ENCODE measurements at regions not wholly inside any gene's neighbourhood (a gene's known extent, or its start where the extent isn't known, plus 50 kb on each side); places are given as distances from the start of the nearest gene placed in this dataset.
A peak's percentile ranks its signal among the peaks of the same experiment; 100 is the strongest.

- TF ChIP-seq, protein P1, sequence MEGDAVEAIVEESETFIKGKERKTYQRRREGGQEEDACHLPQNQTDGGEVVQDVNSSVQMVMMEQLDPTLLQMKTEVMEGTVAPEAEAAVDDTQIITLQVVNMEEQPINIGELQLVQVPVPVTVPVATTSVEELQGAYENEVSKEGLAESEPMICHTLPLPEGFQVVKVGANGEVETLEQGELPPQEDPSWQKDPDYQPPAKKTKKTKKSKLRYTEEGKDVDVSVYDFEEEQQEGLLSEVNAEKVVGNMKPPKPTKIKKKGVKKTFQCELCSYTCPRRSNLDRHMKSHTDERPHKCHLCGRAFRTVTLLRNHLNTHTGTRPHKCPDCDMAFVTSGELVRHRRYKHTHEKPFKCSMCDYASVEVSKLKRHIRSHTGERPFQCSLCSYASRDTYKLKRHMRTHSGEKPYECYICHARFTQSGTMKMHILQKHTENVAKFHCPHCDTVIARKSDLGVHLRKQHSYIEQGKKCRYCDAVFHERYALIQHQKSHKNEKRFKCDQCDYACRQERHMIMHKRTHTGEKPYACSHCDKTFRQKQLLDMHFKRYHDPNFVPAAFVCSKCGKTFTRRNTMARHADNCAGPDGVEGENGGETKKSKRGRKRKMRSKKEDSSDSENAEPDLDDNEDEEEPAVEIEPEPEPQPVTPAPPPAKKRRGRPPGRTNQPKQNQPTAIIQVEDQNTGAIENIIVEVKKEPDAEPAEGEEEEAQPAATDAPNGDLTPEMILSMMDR (IDR thresholded peaks at IDR 0.05) = no peak
- TF ChIP-seq POLR2AphosphoS5 (IDR thresholded peaks at IDR 0.05) (no peak), EP300 (IDR thresholded peaks at IDR 0.05) (no peak), POLR2A (IDR thresholded peaks at IDR 0.05) (no peak)
- Histone ChIP-seq H3K27me3 (no peaks in the 10 kb centered on the region), H3K4me3 (no peak overlapping the region), H3K27ac (no peak overlapping the region), H3K36me3 (no peaks in the 10 kb centered on the region), H3K4me1 (peaks cover 0 to 5% (median 0%) of the 10 kb centered on the region in 3 donors), H3K9me3 (peaks cover 0 to 6% (median 0%) of the 10 kb centered on the region in 3 donors)
- no CpG with 5 or more reads among the region's 1 CpG for WGBS, 2 donors (ENCODE audit: low coverage in 1 of 2)
- no peak for ATAC-seq
Observed at GRCh38 chr9:10674586-10674985, 61.8 kb upstream of the PTPRD start.

DNA sequence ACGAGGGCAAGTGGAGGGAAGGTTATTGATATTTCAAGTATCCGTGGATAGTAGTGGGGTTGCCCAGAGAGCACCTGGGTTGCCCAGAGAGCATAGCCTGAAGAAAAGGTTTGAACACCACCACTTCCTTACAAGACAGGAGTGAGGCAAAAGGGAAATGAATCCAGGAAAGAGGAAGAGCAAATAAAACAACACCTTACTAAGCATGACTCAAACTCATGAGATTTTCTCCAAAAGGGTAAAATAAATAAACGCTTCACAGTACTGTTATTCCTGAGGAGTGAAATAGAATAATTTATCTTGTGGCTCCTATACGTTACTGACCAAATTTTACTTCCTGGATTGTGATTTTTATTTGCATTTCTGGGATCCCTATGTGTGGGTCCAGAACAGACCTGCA, 65.2 kb upstream of the PTPRD start:
- 76 to 77% methylated on average over 4 of the region's 4 CpGs for WGBS, 2 donors (ENCODE audit: low coverage in 1 of 2)
- no peak for ATAC-seq
- TF ChIP-seq POLR2A (IDR thresholded peaks at IDR 0.05) (no peak), POLR2AphosphoS5 (IDR thresholded peaks at IDR 0.05) (no peak), EP300 (IDR thresholded peaks at IDR 0.05) (no peak)
- TF ChIP-seq, protein P1 (IDR thresholded peaks at IDR 0.05) = no peak
- Histone ChIP-seq H3K4me1 (peaks cover 0 to 5% (median 0%) of the 10 kb centered on the region in 3 donors), H3K27me3 (no peaks in the 10 kb centered on the region), H3K27ac (no peak overlapping the region), H3K4me3 (no peak overlapping the region), H3K36me3 (no peaks in the 10 kb centered on the region), H3K9me3 (no peaks in the 10 kb centered on the region)

GRCh38 chr9:10678790-10679189, 66.0 kb upstream of the PTPRD start:
- TF ChIP-seq POLR2A (IDR thresholded peaks at IDR 0.05) = no peak
- peak; percentile 19 for TF ChIP-seq POLR2AphosphoS5 (IDR thresholded peaks at IDR 0.05)
- H3K4me1 ChIP-seq = peaks cover 0 to 5% (median 0%) of the 10 kb centered on the region in 3 donors
- H3K4me3 ChIP-seq = no peak overlapping the region
- ATAC-seq = no peak
- H3K9me3 ChIP-seq = no peaks in the 10 kb centered on the region
- WGBS, 2 donors (ENCODE audit: low coverage in 1 of 2) = 83 to 89% methylated on average over 1 of the region's 1 CpG
- no peaks in the 10 kb centered on the region for H3K36me3 ChIP-seq
- H3K27me3 ChIP-seq = no peaks in the 10 kb centered on the region
- no peak overlapping the region for H3K27ac ChIP-seq

- H3K4me3 ChIP-seq = no peak overlapping the region
- ATAC-seq = no peak
- no peak for TF ChIP-seq POLR2AphosphoS5 (IDR thresholded peaks at IDR 0.05)
- TF ChIP-seq, protein P1 (IDR thresholded peaks at IDR 0.05) = no peak
- TF ChIP-seq POLR2A (IDR thresholded peaks at IDR 0.05) = no peak
- no peak for TF ChIP-seq EP300 (IDR thresholded peaks at IDR 0.05)
- no peaks in the 10 kb centered on the region for H3K4me1 ChIP-seq
- no peak overlapping the region for H3K27ac ChIP-seq
- H3K27me3 ChIP-seq = no peaks in the 10 kb centered on the region
- 86 to 87% methylated on average over 2 of the region's 2 CpGs for WGBS, 2 donors (ENCODE audit: low coverage in 1 of 2)
- no peaks in the 10 kb centered on the region for H3K36me3 ChIP-seq
- H3K9me3 ChIP-seq = no peaks in the 10 kb centered on the region
Observed at GRCh38 chr9:10686943-10687342, 74.1 kb upstream of the PTPRD start.

- no peaks in the 10 kb centered on the region for H3K4me1 ChIP-seq
- no peak overlapping the region for H3K27ac ChIP-seq
- WGBS, 2 donors (ENCODE audit: low coverage in 1 of 2) = 78 to 81% methylated on average over 2 of the region's 2 CpGs
- ATAC-seq = no peak
- no peak overlapping the region for H3K4me3 ChIP-seq
- H3K27me3 ChIP-seq = no peaks in the 10 kb centered on the region
- peaks cover 0 to 3% (median 0%) of the 10 kb centered on the region in 3 donors for H3K9me3 ChIP-seq
- no peaks in the 10 kb centered on the region for H3K36me3 ChIP-seq
- TF ChIP-seq, protein P1 (IDR thresholded peaks at IDR 0.05) = no peak
- TF ChIP-seq EP300 (IDR thresholded peaks at IDR 0.05) (no peak), POLR2AphosphoS5 (IDR thresholded peaks at IDR 0.05) (no peak), POLR2A (IDR thresholded peaks at IDR 0.05) (no peak)
Observed at GRCh38 chr9:10690546-10690945, 77.7 kb upstream of the PTPRD start.

Measured in gastroesophageal sphincter (tissue), 4 donors.